HG02642 (cell line): ENCODE measurements at regions not wholly inside any gene's neighbourhood (a gene's known extent, or its start where the extent isn't known, plus 50 kb on each side); places are given as distances from the start of the nearest gene placed in this dataset.

Experiments used
- ATAC-seq: cut with Tn5 transposase; IDR thresholded peaks from one replicate; pipeline ENCODE4 v1.9.1; 2021; ENCODE audit warnings: mild to moderate bottlenecking; ENCODE audit not compliant: unreplicated experiment, poor library complexity

GRCh38 chr4:18292411-18292810, 270.9 kb upstream of the LCORL start:
- no peak for ATAC-seq

- no peak for ATAC-seq
These were observed 270.4 kb upstream of the LCORL start for GRCh38 chr4:18291981-18292380.

GRCh38 chr4:18291256-18291655, 269.7 kb upstream of the LCORL start:
- ATAC-seq: no peak

- no peak for ATAC-seq
These were observed 263.8 kb upstream of the LCORL start for GRCh38 chr4:18285357-18285756.

GRCh38 chr4:18278244-18278643, 256.7 kb upstream of the LCORL start:
- ATAC-seq: no peak

GRCh38 chr4:18262832-18263231, 241.3 kb upstream of the LCORL start:
- ATAC-seq: no peak

GRCh38 chr4:18252052-18252451, 230.5 kb upstream of the LCORL start:
- ATAC-seq: no peak

GRCh38 chr4:18250564-18250963, 229.0 kb upstream of the LCORL start:
- no peak for ATAC-seq

GRCh38 chr4:18248611-18249010, 227.1 kb upstream of the LCORL start:
- no peak for ATAC-seq

GRCh38 chr4:18247189-18247588, 225.6 kb upstream of the LCORL start:
- no peak for ATAC-seq

GRCh38 chr4:18242919-18243693, 221.6 kb upstream of the LCORL start:
- no peak for ATAC-seq

GRCh38 chr4:18241727-18242126, 220.2 kb upstream of the LCORL start:
- ATAC-seq: no peak

GRCh38 chr4:18234108-18234507, 212.6 kb upstream of the LCORL start:
- ATAC-seq: no peak

GRCh38 chr4:18231726-18232125, 210.2 kb upstream of the LCORL start:
- ATAC-seq: no peak

GRCh38 chr4:18227880-18228279, 206.3 kb upstream of the LCORL start:
- ATAC-seq: no peak

- ATAC-seq: no peak
These were observed 193.0 kb upstream of the LCORL start for GRCh38 chr4:18214411-18215055.

- no peak for ATAC-seq
These were observed 192.1 kb upstream of the LCORL start for GRCh38 chr4:18213576-18214198.

GRCh38 chr4:18209448-18209847, 187.9 kb upstream of the LCORL start:
- peak; percentile 79 for ATAC-seq

- ATAC-seq: no peak
These were observed 182.4 kb upstream of the LCORL start for GRCh38 chr4:18203966-18204365.

- ATAC-seq: no peak
These were observed 180.9 kb upstream of the LCORL start for GRCh38 chr4:18202486-18202885.

GRCh38 chr4:18201885-18202284, 180.3 kb upstream of the LCORL start:
- ATAC-seq: no peak

GRCh38 chr4:18198653-18199052, 177.1 kb upstream of the LCORL start:
- ATAC-seq: no peak
